HEK293 (cell line): ENCODE measurements at regions not wholly inside any gene's neighbourhood (a gene's known extent, or its start where the extent isn't known, plus 50 kb on each side); places are given as distances from the start of the nearest gene placed in this dataset.
A peak's percentile ranks its signal among the peaks of the same experiment; 100 is the strongest.

Source experiments
- CTCF ChIA-PET: fragments of 350-600 bp; formaldehyde crosslinking; extraction: SDS; loops from one replicate; lab custom pipeline; 2021; ENCODE audit warnings: antibody characterized with exemption; lab: Yijun Ruan, JAX
- POLR2A ChIA-PET: fragments of 300-600 bp; formaldehyde crosslinking; extraction: SDS; loops from one replicate; lab custom pipeline; 2020; ENCODE audit warnings: antibody characterized with exemption, inconsistent platforms; lab: Yijun Ruan, JAX
- H3K27ac ChIP-seq: fragments of 200-500 bp; sonication (Bioruptor generic); 2 replicates; pipeline ENCODE4 v1.5.1; 2014; ENCODE audit warnings: low read depth, low read length, control low read depth, inconsistent platforms; ENCODE audit errors: extremely low read depth
- H3K36me3 ChIP-seq, 2 experiments: fragments of 200-500 bp in 1 of 2; sonication (Bioruptor generic) in 1 of 2; 1 replicate in 1 of 2; 2 replicates in 1 of 2; pipeline ENCODE4 v1.5.1; 2014 to 2017; ENCODE audit warnings: inconsistent platforms in 2 of 2, low read length in 2 of 2; ENCODE audit not compliant: control insufficient read depth in 2 of 2, insufficient read depth in 1 of 2
- H3K4me1 ChIP-seq: fragments of 200-500 bp; sonication (Bioruptor generic); 2 replicates; pipeline ENCODE4 v1.5.1; 2014; ENCODE audit warnings: mild to moderate bottlenecking, low read length, inconsistent platforms; ENCODE audit not compliant: control insufficient read depth, insufficient read depth
- H3K4me3 ChIP-seq: 2 replicates; pipeline ENCODE4 v1.5.1; 2011; ENCODE audit warnings: low read depth, mild to moderate bottlenecking, control low read depth, low read length, moderate library complexity
- H3K9me3 ChIP-seq: fragments of 200-500 bp; sonication (Bioruptor generic); 2 replicates; pipeline ENCODE4 v1.5.1; 2014; ENCODE audit warnings: low read depth, low read length, inconsistent platforms; ENCODE audit not compliant: control insufficient read depth, insufficient read depth
- BCL11A ChIP-seq: fragments of 450-650 bp; formaldehyde crosslinking; IDR thresholded peaks from 2 replicates; pipeline ENCODE4 v1.5.1; 2016; ENCODE audit warnings: low read depth, missing biosample characterization, missing genetic modification characterization
- GFI1B ChIP-seq: fragments of 450-650 bp; formaldehyde crosslinking; IDR thresholded peaks from 2 replicates; pipeline ENCODE4 v1.5.1; 2016; ENCODE audit warnings: missing biosample characterization, missing genetic modification characterization
- OVOL3 ChIP-seq: fragments of 450-650 bp; formaldehyde crosslinking; IDR thresholded peaks from 2 replicates; pipeline ENCODE4 v1.5.1; 2016; ENCODE audit warnings: missing biosample characterization, missing genetic modification characterization
- SCRT2 ChIP-seq: fragments of 450-650 bp; formaldehyde crosslinking; IDR thresholded peaks from 2 replicates; pipeline ENCODE4 v1.5.1; 2016; ENCODE audit warnings: missing biosample characterization, missing genetic modification characterization
- SP2 ChIP-seq: fragments of 450-650 bp; formaldehyde crosslinking; IDR thresholded peaks from 2 replicates; pipeline ENCODE4 v1.5.1; 2016; ENCODE audit warnings: missing biosample characterization, missing genetic modification characterization
- ZFP37 ChIP-seq: fragments of 450-650 bp; formaldehyde crosslinking; IDR thresholded peaks from 2 replicates; pipeline ENCODE4 v1.5.1; 2016; ENCODE audit warnings: missing biosample characterization, missing genetic modification characterization
- ZFP41 ChIP-seq: fragments of 450-650 bp; formaldehyde crosslinking; IDR thresholded peaks from 2 replicates; pipeline ENCODE4 v1.5.1; 2016; ENCODE audit warnings: missing biosample characterization, missing genetic modification characterization, borderline replicate concordance
- ZNF10 ChIP-seq: fragments of 450-650 bp; formaldehyde crosslinking; IDR thresholded peaks from 2 replicates; pipeline ENCODE4 v1.5.1; 2017; ENCODE audit warnings: missing biosample characterization, missing genetic modification characterization
- ZNF133 ChIP-seq: fragments of 450-650 bp; formaldehyde crosslinking; IDR thresholded peaks from 2 replicates; pipeline ENCODE4 v1.5.1; 2016; ENCODE audit warnings: missing biosample characterization, missing genetic modification characterization
- ZNF214 ChIP-seq: fragments of 450-650 bp; formaldehyde crosslinking; IDR thresholded peaks from 2 replicates; pipeline ENCODE4 v1.5.1; 2017; ENCODE audit warnings: missing biosample characterization, mild to moderate bottlenecking, missing genetic modification characterization, borderline replicate concordance
- ZNF366 ChIP-seq: fragments of 450-650 bp; formaldehyde crosslinking; conservative IDR thresholded peaks from 2 replicates; pipeline ENCODE4 v1.5.1; 2016; ENCODE audit warnings: missing biosample characterization, missing genetic modification characterization
- ZNF473 ChIP-seq: fragments of 450-650 bp; formaldehyde crosslinking; IDR thresholded peaks from 2 replicates; pipeline ENCODE4 v1.5.1; 2017; ENCODE audit warnings: missing biosample characterization, missing genetic modification characterization
- ZNF571 ChIP-seq: fragments of 450-650 bp; formaldehyde crosslinking; IDR thresholded peaks from 2 replicates; pipeline ENCODE4 v1.5.0; 2017; ENCODE audit warnings: missing biosample characterization, missing genetic modification characterization
- ZNF791 ChIP-seq: fragments of 450-650 bp; formaldehyde crosslinking; IDR thresholded peaks from 2 replicates; pipeline ENCODE4 v1.5.1; 2016; ENCODE audit warnings: missing biosample characterization, missing genetic modification characterization
- TF ChIP-seq, protein P1 (sequence below): fragments of 450-650 bp; formaldehyde crosslinking; IDR thresholded peaks from 2 replicates; pipeline ENCODE4 v1.5.1; 2017; ENCODE audit warnings: missing biosample characterization, missing genetic modification characterization
- TF ChIP-seq, protein P2 (sequence below): fragments of 450-650 bp; formaldehyde crosslinking; IDR thresholded peaks from 2 replicates; pipeline ENCODE4 v1.5.1; 2016; ENCODE audit warnings: missing biosample characterization, missing genetic modification characterization
- TF ChIP-seq, protein P3 (sequence below): fragments of 450-650 bp; formaldehyde crosslinking; IDR thresholded peaks from 2 replicates; pipeline ENCODE4 v1.5.1; 2016; ENCODE audit warnings: missing biosample characterization, missing genetic modification characterization
- TF ChIP-seq, protein P4 (sequence below): fragments of 450-650 bp; formaldehyde crosslinking; IDR thresholded peaks from 2 replicates; pipeline ENCODE4 v1.5.1; 2016; ENCODE audit warnings: missing biosample characterization, missing genetic modification characterization, low read depth

DNA sequence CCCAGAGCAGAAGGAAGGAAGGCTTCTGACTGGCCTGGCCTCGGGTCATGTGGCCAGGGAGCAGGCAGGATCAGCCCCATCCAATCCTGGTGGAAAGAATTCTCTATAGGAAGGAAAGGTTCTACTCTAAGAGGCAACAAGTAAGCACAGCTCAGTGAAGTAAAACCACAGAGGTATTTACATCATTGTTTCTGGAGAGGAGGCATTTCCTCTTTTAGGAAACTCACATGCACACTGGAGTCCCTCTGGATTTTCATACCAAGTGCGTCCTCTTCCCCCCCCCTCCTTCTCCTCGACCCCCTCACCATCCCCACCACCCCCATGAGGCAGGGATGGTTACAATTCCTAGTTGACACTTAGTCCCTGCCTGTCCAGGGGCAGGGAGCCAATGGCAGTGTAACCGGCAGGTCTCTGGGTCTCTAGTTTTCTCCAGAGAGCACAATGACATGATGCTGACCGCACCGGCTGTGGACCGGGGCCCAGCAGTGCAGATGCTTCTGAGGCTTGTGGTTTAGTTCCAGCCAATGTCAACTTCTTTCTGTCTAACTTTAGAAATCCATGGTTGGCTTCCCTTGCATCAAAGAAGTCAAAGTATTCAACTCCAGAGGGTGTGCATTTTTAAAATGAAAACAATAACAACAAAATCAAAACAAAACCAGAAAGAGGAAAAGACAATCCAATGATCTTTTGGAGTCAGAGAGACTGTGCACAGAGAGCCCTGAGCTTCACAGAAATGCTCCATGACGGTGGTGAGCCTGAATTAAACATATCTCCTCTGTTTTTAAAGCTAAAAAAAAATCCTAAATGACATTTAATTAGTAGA is 230.3 kb upstream of the TLE3 start:
- Histone ChIP-seq H3K4me3 (no peak overlapping the region), H3K27ac (no peak overlapping the region), H3K36me3 (no peaks in the 10 kb centered on the region), H3K9me3 (peaks cover 2% of the 10 kb centered on the region), H3K4me1 (peaks cover 17% of the 10 kb centered on the region)
- CTCF ChIA-PET: interaction anchor here (0.7 to 0.9 kb wide), 2 partner anchors 160 to 599 kb away, joined by 3 to 4 read pairs; no protein-coding TSS in a partner anchor
- POLR2A ChIA-PET: interaction anchor here (1.0 kb wide), 1 partner anchor 12 kb away, joined by 3 read pairs; no protein-coding TSS in a partner anchor
- no peak for TF ChIP-seq OVOL3 (tag by site-specific recombination)
- TF ChIP-seq SCRT2 (tag by site-specific recombination): peak; percentile 66

DNA sequence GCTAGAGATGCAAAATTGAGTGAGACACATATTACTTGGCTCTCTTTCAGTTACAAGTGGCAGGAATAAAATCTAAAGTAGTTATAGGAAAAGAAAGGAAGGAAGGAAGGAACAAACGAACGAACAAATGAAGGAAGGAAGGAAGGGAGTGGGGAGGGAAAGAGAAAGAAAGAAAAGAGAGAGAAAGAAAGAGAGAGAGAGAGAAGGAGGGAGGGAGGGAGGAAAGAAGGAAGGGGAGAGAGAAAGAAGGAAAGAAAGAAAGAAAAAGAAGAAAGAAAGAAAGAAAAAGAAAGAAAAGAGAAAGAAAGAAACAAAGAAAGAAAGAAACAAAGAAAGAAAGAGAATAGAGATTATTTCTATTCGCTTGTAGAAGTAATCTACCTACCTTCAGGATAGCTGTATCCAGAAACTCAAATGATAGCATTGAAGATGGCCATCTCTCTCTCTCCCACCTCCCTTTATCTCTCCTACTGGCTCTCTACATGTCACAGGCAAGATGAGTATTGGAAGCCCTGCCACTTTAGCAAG is 229.7 kb upstream of the TLE3 start:
- Histone ChIP-seq H3K4me1 (peaks cover 18% of the 10 kb centered on the region), H3K27ac (no peak overlapping the region), H3K4me3 (no peak overlapping the region), H3K36me3 (no peaks in the 10 kb centered on the region), H3K9me3 (peaks cover 2% of the 10 kb centered on the region)
- CTCF ChIA-PET: interaction anchor here (1.7 kb wide), 1 partner anchor 160 kb away, joined by 6 read pairs; no protein-coding TSS in a partner anchor
- 0 out of 2 replicates have a peak, but pooled peaks have one; percentile 35 for TF ChIP-seq ZNF571 (tag by site-specific recombination)
- TF ChIP-seq BCL11A: no peak
- TF ChIP-seq ZNF366 (tag by site-specific recombination): peak; percentile 94
- TF ChIP-seq, protein P1, sequence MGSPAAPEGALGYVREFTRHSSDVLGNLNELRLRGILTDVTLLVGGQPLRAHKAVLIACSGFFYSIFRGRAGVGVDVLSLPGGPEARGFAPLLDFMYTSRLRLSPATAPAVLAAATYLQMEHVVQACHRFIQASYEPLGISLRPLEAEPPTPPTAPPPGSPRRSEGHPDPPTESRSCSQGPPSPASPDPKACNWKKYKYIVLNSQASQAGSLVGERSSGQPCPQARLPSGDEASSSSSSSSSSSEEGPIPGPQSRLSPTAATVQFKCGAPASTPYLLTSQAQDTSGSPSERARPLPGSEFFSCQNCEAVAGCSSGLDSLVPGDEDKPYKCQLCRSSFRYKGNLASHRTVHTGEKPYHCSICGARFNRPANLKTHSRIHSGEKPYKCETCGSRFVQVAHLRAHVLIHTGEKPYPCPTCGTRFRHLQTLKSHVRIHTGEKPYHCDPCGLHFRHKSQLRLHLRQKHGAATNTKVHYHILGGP (tag by site-specific recombination): 0 out of 2 replicates have a peak, but pooled peaks have one; percentile 26
- TF ChIP-seq, protein P2, sequence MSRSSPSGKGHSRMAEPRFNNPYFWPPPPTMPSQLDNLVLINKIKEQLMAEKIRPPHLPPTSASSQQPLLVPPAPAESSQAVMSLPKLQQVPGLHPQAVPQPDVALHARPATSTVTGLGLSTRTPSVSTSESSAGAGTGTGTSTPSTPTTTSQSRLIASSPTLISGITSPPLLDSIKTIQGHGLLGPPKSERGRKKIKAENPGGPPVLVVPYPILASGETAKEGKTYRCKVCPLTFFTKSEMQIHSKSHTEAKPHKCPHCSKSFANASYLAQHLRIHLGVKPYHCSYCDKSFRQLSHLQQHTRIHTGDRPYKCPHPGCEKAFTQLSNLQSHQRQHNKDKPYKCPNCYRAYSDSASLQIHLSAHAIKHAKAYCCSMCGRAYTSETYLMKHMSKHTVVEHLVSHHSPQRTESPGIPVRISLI (tag by site-specific recombination): no peak
- TF ChIP-seq ZNF473 (tag by site-specific recombination): 0 out of 2 replicates have a peak, but pooled peaks have one; percentile 26
- POLR2A ChIA-PET: interaction anchor here (0.7 to 1.0 kb wide), 3 partner anchors 10 to 24 kb away, joined by 3 to 4 read pairs (median 3); no protein-coding TSS in a partner anchor

DNA sequence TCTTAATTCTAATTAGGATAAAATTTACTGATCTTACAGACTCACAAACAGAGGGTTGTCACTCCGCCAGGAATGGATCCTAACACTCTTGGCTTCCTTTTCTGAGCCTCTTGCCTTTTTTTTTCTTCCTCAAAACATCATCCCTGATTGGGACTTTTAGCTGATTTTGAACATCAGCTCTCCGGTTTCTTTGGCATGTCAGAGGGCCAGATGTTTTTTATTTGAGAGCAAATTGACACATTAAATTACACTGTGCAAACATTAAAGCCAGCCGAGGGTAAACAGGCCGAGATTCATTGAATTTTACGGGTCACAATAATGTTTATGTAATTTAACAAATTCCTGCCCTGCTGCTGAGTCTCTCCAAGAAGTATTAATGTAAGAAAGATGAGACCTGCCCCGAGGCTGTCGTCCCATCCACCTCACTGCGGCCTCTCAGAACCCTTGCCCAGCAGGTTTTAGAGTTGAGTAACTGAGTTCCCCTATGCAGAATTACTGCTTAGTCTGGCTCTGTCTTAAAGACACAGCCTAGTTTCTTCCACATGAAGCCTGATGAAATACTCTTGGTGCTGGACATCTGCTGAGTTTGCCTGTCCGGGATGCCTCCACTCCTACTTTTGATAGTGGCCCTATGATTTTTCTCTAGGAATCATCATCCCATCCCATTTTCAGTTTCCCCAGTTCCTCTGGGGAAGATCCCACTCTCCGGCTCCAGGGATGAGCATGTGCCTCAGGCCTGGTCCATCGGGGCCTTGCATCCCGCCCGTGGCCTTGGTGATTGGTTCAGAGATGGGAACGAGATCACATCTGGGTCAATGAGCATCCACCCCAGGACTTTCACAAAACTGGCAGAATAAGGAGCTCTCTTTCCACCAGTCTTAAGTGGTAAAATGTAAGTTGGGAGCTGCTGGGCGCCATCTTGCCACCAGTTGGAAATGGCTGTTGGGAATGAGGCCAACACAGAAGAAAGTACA is 226.6 kb upstream of the TLE3 start:
- H3K4me1 ChIP-seq: peaks cover 18% of the 10 kb centered on the region
- POLR2A ChIA-PET: interaction anchor here (0.6 to 2.1 kb wide), 6 partner anchors 8 to 228 kb away, joined by 3 to 10 read pairs (median 4); no protein-coding TSS in a partner anchor
- no peaks in the 10 kb centered on the region for H3K9me3 ChIP-seq
- CTCF ChIA-PET: interaction anchor here (0.6 to 1.3 kb wide), 8 partner anchors 39 to 831 kb away, joined by 3 to 5 read pairs (median 3); no protein-coding TSS in a partner anchor
- H3K36me3 ChIP-seq: no peaks in the 10 kb centered on the region
- H3K4me3 ChIP-seq: no peak overlapping the region
- peak overlapping the region; percentile 64 for H3K27ac ChIP-seq
- TF ChIP-seq, protein P3, sequence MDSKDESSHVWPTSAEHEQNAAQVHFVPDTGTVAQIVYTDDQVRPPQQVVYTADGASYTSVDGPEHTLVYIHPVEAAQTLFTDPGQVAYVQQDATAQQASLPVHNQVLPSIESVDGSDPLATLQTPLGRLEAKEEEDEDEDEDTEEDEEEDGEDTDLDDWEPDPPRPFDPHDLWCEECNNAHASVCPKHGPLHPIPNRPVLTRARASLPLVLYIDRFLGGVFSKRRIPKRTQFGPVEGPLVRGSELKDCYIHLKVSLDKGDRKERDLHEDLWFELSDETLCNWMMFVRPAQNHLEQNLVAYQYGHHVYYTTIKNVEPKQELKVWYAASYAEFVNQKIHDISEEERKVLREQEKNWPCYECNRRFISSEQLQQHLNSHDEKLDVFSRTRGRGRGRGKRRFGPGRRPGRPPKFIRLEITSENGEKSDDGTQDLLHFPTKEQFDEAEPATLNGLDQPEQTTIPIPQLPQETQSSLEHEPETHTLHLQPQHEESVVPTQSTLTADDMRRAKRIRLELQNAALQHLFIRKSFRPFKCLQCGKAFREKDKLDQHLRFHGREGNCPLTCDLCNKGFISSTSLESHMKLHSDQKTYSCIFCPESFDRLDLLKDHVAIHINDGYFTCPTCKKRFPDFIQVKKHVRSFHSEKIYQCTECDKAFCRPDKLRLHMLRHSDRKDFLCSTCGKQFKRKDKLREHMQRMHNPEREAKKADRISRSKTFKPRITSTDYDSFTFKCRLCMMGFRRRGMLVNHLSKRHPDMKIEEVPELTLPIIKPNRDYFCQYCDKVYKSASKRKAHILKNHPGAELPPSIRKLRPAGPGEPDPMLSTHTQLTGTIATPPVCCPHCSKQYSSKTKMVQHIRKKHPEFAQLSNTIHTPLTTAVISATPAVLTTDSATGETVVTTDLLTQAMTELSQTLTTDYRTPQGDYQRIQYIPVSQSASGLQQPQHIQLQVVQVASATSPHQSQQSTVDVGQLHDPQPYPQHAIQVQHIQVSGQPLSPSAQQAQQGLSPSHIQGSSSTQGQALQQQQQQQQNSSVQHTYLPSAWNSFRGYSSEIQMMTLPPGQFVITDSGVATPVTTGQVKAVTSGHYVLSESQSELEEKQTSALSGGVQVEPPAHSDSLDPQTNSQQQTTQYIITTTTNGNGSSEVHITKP (tag by site-specific recombination): peak; percentile 83
- TF ChIP-seq ZFP41 (tag by site-specific recombination) (no peak), ZNF366 (tag by site-specific recombination) (no peak), SP2 (tag by site-specific recombination) (no peak), ZNF133 (tag by site-specific recombination) (no peak), ZNF10 (tag by site-specific recombination) (0 out of 2 replicates have a peak, but pooled peaks have one; percentile 19), ZFP37 (no peak), ZNF791 (tag by site-specific recombination) (no peak), ZNF214 (tag by site-specific recombination) (no peak), GFI1B (peak; percentile 80)
- TF ChIP-seq, protein P4, sequence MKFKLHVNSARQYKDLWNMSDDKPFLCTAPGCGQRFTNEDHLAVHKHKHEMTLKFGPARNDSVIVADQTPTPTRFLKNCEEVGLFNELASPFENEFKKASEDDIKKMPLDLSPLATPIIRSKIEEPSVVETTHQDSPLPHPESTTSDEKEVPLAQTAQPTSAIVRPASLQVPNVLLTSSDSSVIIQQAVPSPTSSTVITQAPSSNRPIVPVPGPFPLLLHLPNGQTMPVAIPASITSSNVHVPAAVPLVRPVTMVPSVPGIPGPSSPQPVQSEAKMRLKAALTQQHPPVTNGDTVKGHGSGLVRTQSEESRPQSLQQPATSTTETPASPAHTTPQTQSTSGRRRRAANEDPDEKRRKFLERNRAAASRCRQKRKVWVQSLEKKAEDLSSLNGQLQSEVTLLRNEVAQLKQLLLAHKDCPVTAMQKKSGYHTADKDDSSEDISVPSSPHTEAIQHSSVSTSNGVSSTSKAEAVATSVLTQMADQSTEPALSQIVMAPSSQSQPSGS (tag by site-specific recombination): no peak
